ENCODE measurements at regions not wholly inside any gene's neighbourhood (a gene's known extent, or its start where the extent isn't known, plus 50 kb on each side); places are given as distances from the start of the nearest gene placed in this dataset.

GRCh38 chr21:22192766-22193165 is 1194.6 kb downstream of the NCAM2 start:
- TF ChIP-seq MAX (IDR thresholded peaks at IDR 0.05): no peak
- no peak for TF ChIP-seq ZBTB33 (IDR thresholded peaks at IDR 0.05; ENCODE audit: extremely low read depth, insufficient replicate concordance, low read length)
- no peak for TF ChIP-seq CTCF (IDR thresholded peaks at IDR 0.05 in 2 of 3, conservative IDR thresholded peaks at IDR 0.05 in 1 of 3; ENCODE audit: borderline replicate concordance in 1 of 3, insufficient read depth in 1 of 3, low read depth in 2 of 3, low read length in 2 of 3)
- no peak for TF ChIP-seq ZNF274 (IDR thresholded peaks at IDR 0.05; ENCODE audit: low read depth, low read length)
- no peak for TF ChIP-seq CBX3 (IDR thresholded peaks at IDR 0.05; ENCODE audit: low read depth)
- TF ChIP-seq RAD21 (IDR thresholded peaks at IDR 0.05; ENCODE audit: low read depth): no peak

Data from HCT116 (cell line).